ENCODE measurements at regions not wholly inside any gene's neighbourhood (a gene's known extent, or its start where the extent isn't known, plus 50 kb on each side); places are given as distances from the start of the nearest gene placed in this dataset.
A peak's percentile ranks its signal among the peaks of the same experiment; 100 is the strongest.

GRCh38 chr15:75100679-75101078 is 77.3 kb downstream of the PPCDC start:
- Histone ChIP-seq H3K4me1 (ENCODE audit: control extremely low read depth in 1 of 4, control insufficient read depth in 4 of 4, insufficient read depth in 4 of 4, low read length in 3 of 4) (peaks cover 6 to 19% (median 14%) of the 10 kb centered on the region in 4 experiments), H3K36me3 (ENCODE audit: control insufficient read depth in 4 of 4, insufficient read depth in 4 of 4, low read length in 3 of 4) (no peaks in the 10 kb centered on the region), H3K27ac (ENCODE audit: insufficient read depth in 1 of 2, low read depth in 1 of 2, low read length in 2 of 2, poor library complexity in 1 of 2, severe bottlenecking in 2 of 2) (no peak overlapping the region), H3K27me3 (replicated peaks in 2 of 5; ENCODE audit: control insufficient read depth in 4 of 5, insufficient read depth in 5 of 5, low read length in 4 of 5) (no peaks in the 10 kb centered on the region), H3K9me3 (ENCODE audit: control extremely low read depth in 1 of 5, control insufficient read depth in 4 of 5, insufficient read depth in 2 of 5, low read depth in 1 of 5, low read length in 4 of 5) (no peaks in the 10 kb centered on the region), H3K4me3 (ENCODE audit: control insufficient read depth in 1 of 7, extremely low read depth in 1 of 7, insufficient read depth in 4 of 7, low read depth in 2 of 7, low read length in 6 of 7) (no peak overlapping the region)
- DNase-seq: no peak
- POLR2A ChIA-PET: no interaction called here
- 100% methylated on average over 1 of the region's 2 CpGs for WGBS (ENCODE audit: insufficient coverage)
- CTCF ChIA-PET: interaction anchor here (1.2 kb wide), 1 partner anchor 57 kb away, joined by 5 read pairs; no protein-coding TSS in a partner anchor

- 16% methylated on average over 2 of the region's 3 CpGs for WGBS (ENCODE audit: insufficient coverage)
- Histone ChIP-seq H3K4me1 (ENCODE audit: control extremely low read depth in 1 of 4, control insufficient read depth in 4 of 4, insufficient read depth in 4 of 4, low read length in 3 of 4) (peaks cover 21 to 56% (median 43%) of the 10 kb centered on the region in 4 experiments), H3K36me3 (ENCODE audit: control insufficient read depth in 4 of 4, insufficient read depth in 4 of 4, low read length in 3 of 4) (no peaks in the 10 kb centered on the region), H3K27me3 (replicated peaks in 2 of 5; ENCODE audit: control insufficient read depth in 4 of 5, insufficient read depth in 5 of 5, low read length in 4 of 5) (no peaks in the 10 kb centered on the region), H3K9me3 (ENCODE audit: control extremely low read depth in 1 of 5, control insufficient read depth in 4 of 5, insufficient read depth in 2 of 5, low read depth in 1 of 5, low read length in 4 of 5) (no peaks in the 10 kb centered on the region), H3K4me3 (ENCODE audit: control insufficient read depth in 1 of 7, extremely low read depth in 1 of 7, insufficient read depth in 4 of 7, low read depth in 2 of 7, low read length in 6 of 7) (peak overlapping the region in 3 of 7 experiments; percentile 5 to 28 (median 22)), H3K27ac (ENCODE audit: insufficient read depth in 1 of 2, low read depth in 1 of 2, low read length in 2 of 2, poor library complexity in 1 of 2, severe bottlenecking in 2 of 2) (peak overlapping the region; percentile 38 to 55)
- ChIA-PET CTCF (interaction anchor here (0.6 to 9.6 kb wide), 13 partner anchors 9 to 99 kb away, joined by 3 to 95 read pairs (median 4); partner anchors contain the start of gene C15orf39), POLR2A (interaction anchor here (0.6 to 1.0 kb wide), 3 partner anchors 24 to 62 kb away, joined by 3 to 4 read pairs (median 4); no protein-coding TSS in a partner anchor)
- DNase-seq: peak; percentile 84 to 95 (median 95)
Observed at GRCh38 chr15:75104804-75105557, 81.6 kb downstream of the PPCDC start.

- ChIA-PET CTCF (interaction anchor here (0.9 to 9.6 kb wide), 12 partner anchors 9 to 94 kb away, joined by 3 to 95 read pairs (median 4); partner anchors contain the start of gene C15orf39), POLR2A (interaction anchor here (0.7 to 6.1 kb wide), 4 partner anchors 14 to 95 kb away, joined by 3 to 57 read pairs (median 9); partner anchors contain the start of gene C15orf39)
- no CpG with 5 or more reads among the region's 2 CpGs for whole genome bisulfite sequencing (ENCODE audit: insufficient coverage)
- Histone ChIP-seq H3K27ac (ENCODE audit: insufficient read depth in 1 of 2, low read depth in 1 of 2, low read length in 2 of 2, poor library complexity in 1 of 2, severe bottlenecking in 2 of 2) (peak overlapping the region in 1 of 2 experiments; percentile 69), H3K9me3 (ENCODE audit: control extremely low read depth in 1 of 5, control insufficient read depth in 4 of 5, insufficient read depth in 2 of 5, low read depth in 1 of 5, low read length in 4 of 5) (no peaks in the 10 kb centered on the region), H3K36me3 (ENCODE audit: control insufficient read depth in 4 of 4, insufficient read depth in 4 of 4, low read length in 3 of 4) (no peaks in the 10 kb centered on the region), H3K27me3 (replicated peaks in 2 of 5; ENCODE audit: control insufficient read depth in 4 of 5, insufficient read depth in 5 of 5, low read length in 4 of 5) (no peaks in the 10 kb centered on the region), H3K4me3 (ENCODE audit: control insufficient read depth in 1 of 7, extremely low read depth in 1 of 7, insufficient read depth in 4 of 7, low read depth in 2 of 7, low read length in 6 of 7) (no peak overlapping the region), H3K4me1 (ENCODE audit: control extremely low read depth in 1 of 4, control insufficient read depth in 4 of 4, insufficient read depth in 4 of 4, low read length in 3 of 4) (peaks cover 25 to 77% (median 62%) of the 10 kb centered on the region in 4 experiments)
- DNase-seq: peak in 2 of 3 donors; percentile 56 to 59
Observed at GRCh38 chr15:75107516-75107907, 84.1 kb downstream of the PPCDC start.

GRCh38 chr15:75107908-75108838 is 84.8 kb downstream of the PPCDC start:
- Histone ChIP-seq H3K27me3 (replicated peaks in 2 of 5; ENCODE audit: control insufficient read depth in 4 of 5, insufficient read depth in 5 of 5, low read length in 4 of 5) (no peaks in the 10 kb centered on the region), H3K27ac (ENCODE audit: insufficient read depth in 1 of 2, low read depth in 1 of 2, low read length in 2 of 2, poor library complexity in 1 of 2, severe bottlenecking in 2 of 2) (peak overlapping the region; percentile 69 to 81), H3K9me3 (ENCODE audit: control extremely low read depth in 1 of 5, control insufficient read depth in 4 of 5, insufficient read depth in 2 of 5, low read depth in 1 of 5, low read length in 4 of 5) (peaks cover 0 to 3% (median 0%) of the 10 kb centered on the region in 5 experiments), H3K4me1 (ENCODE audit: control extremely low read depth in 1 of 4, control insufficient read depth in 4 of 4, insufficient read depth in 4 of 4, low read length in 3 of 4) (peaks cover 26 to 83% (median 68%) of the 10 kb centered on the region in 4 experiments), H3K4me3 (ENCODE audit: control insufficient read depth in 1 of 7, extremely low read depth in 1 of 7, insufficient read depth in 4 of 7, low read depth in 2 of 7, low read length in 6 of 7) (peak overlapping the region in 3 of 7 experiments; percentile 33 to 58 (median 45)), H3K36me3 (ENCODE audit: control insufficient read depth in 4 of 4, insufficient read depth in 4 of 4, low read length in 3 of 4) (no peaks in the 10 kb centered on the region)
- CTCF ChIA-PET: interaction anchor here (0.9 to 9.6 kb wide), 25 partner anchors 9 to 100 kb away, joined by 3 to 95 read pairs (median 4); partner anchors contain the start of gene C15orf39
- 0% methylated on average over 6 of the region's 12 CpGs for WGBS (ENCODE audit: insufficient coverage)
- POLR2A ChIA-PET: interaction anchor here (0.7 to 6.1 kb wide), 12 partner anchors 15 to 96 kb away, joined by 3 to 57 read pairs (median 4); partner anchors contain the start of gene C15orf39
- peak; percentile 93 to 100 (median 99) for DNase-seq

GRCh38 chr15:75109021-75109735 is 85.8 kb downstream of the PPCDC start:
- CTCF ChIA-PET: interaction anchor here (0.9 to 9.6 kb wide), 17 partner anchors 10 to 99 kb away, joined by 3 to 95 read pairs (median 5); partner anchors contain the start of gene C15orf39

GRCh38 chr15:75109736-75110130 is 86.3 kb downstream of the PPCDC start:
- Histone ChIP-seq H3K27me3 (replicated peaks in 2 of 5; ENCODE audit: control insufficient read depth in 4 of 5, insufficient read depth in 5 of 5, low read length in 4 of 5) (no peaks in the 10 kb centered on the region), H3K36me3 (ENCODE audit: control insufficient read depth in 4 of 4, insufficient read depth in 4 of 4, low read length in 3 of 4) (no peaks in the 10 kb centered on the region), H3K9me3 (ENCODE audit: control extremely low read depth in 1 of 5, control insufficient read depth in 4 of 5, insufficient read depth in 2 of 5, low read depth in 1 of 5, low read length in 4 of 5) (peaks cover 0 to 18% (median 0%) of the 10 kb centered on the region in 5 experiments), H3K4me1 (ENCODE audit: control extremely low read depth in 1 of 4, control insufficient read depth in 4 of 4, insufficient read depth in 4 of 4, low read length in 3 of 4) (peaks cover 24 to 80% (median 68%) of the 10 kb centered on the region in 4 experiments), H3K27ac (ENCODE audit: insufficient read depth in 1 of 2, low read depth in 1 of 2, low read length in 2 of 2, poor library complexity in 1 of 2, severe bottlenecking in 2 of 2) (peak overlapping the region; percentile 64 to 81), H3K4me3 (ENCODE audit: control insufficient read depth in 1 of 7, extremely low read depth in 1 of 7, insufficient read depth in 4 of 7, low read depth in 2 of 7, low read length in 6 of 7) (peak overlapping the region in 4 of 7 experiments; percentile 44 to 57 (median 44))
- ChIA-PET POLR2A (interaction anchor here (0.6 to 6.1 kb wide), 6 partner anchors 29 to 178 kb away, joined by 4 to 57 read pairs (median 6); partner anchors contain the start of gene C15orf39), CTCF (interaction anchor here (0.9 to 9.6 kb wide), 12 partner anchors 16 to 94 kb away, joined by 3 to 95 read pairs (median 9); partner anchors contain the start of gene C15orf39)
- peak; percentile 55 to 94 (median 93) for DNase-seq
- WGBS (ENCODE audit: insufficient coverage): 0% methylated on average over 7 of the region's 7 CpGs

More at GRCh38 chr15:75109021-75109735, 85.8 kb downstream of the PPCDC start:
- 24% methylated on average over 17 of the region's 18 CpGs for whole genome bisulfite sequencing (ENCODE audit: insufficient coverage)
- Histone ChIP-seq H3K9me3 (ENCODE audit: control extremely low read depth in 1 of 5, control insufficient read depth in 4 of 5, insufficient read depth in 2 of 5, low read depth in 1 of 5, low read length in 4 of 5) (peaks cover 0 to 12% (median 0%) of the 10 kb centered on the region in 5 experiments), H3K27me3 (replicated peaks in 2 of 5; ENCODE audit: control insufficient read depth in 4 of 5, insufficient read depth in 5 of 5, low read length in 4 of 5) (no peaks in the 10 kb centered on the region), H3K4me3 (ENCODE audit: control insufficient read depth in 1 of 7, extremely low read depth in 1 of 7, insufficient read depth in 4 of 7, low read depth in 2 of 7, low read length in 6 of 7) (peak overlapping the region in 4 of 7 experiments; percentile 44 to 57 (median 44)), H3K27ac (ENCODE audit: insufficient read depth in 1 of 2, low read depth in 1 of 2, low read length in 2 of 2, poor library complexity in 1 of 2, severe bottlenecking in 2 of 2) (peak overlapping the region; percentile 64 to 81), H3K4me1 (ENCODE audit: control extremely low read depth in 1 of 4, control insufficient read depth in 4 of 4, insufficient read depth in 4 of 4, low read length in 3 of 4) (peaks cover 26 to 82% (median 68%) of the 10 kb centered on the region in 4 experiments), H3K36me3 (ENCODE audit: control insufficient read depth in 4 of 4, insufficient read depth in 4 of 4, low read length in 3 of 4) (no peaks in the 10 kb centered on the region)
- POLR2A ChIA-PET: interaction anchor here (0.9 to 6.1 kb wide), 10 partner anchors 16 to 95 kb away, joined by 3 to 57 read pairs (median 4); partner anchors contain the start of gene C15orf39
- peak in 2 of 3 donors; percentile 65 to 78 for DNase-seq

Data from common myeloid progenitor, CD34-positive (primary cell).